HFFc6 (cell line): ENCODE measurements at regions not wholly inside any gene's neighbourhood (a gene's known extent, or its start where the extent isn't known, plus 50 kb on each side); places are given as distances from the start of the nearest gene placed in this dataset.

Experiments
- DNase-seq: peaks from one replicate; pipeline ENCODE4 v3.0.0-alpha.2; 2018
- H3K27ac Mint-ChIP-seq: 2 replicates; pipeline ENCODE4 v1.8.0; 2020; ENCODE audit warnings: mild to moderate bottlenecking, mixed read lengths
- H3K27me3 Mint-ChIP-seq: 2 replicates; pipeline ENCODE4 v1.8.0; 2021; ENCODE audit warnings: mild to moderate bottlenecking, moderate library complexity, mixed read lengths; ENCODE audit not compliant: insufficient read depth
- H3K36me3 Mint-ChIP-seq: 2 replicates; pipeline ENCODE4 v1.8.0; 2021; ENCODE audit warnings: low read depth, mixed read lengths
- H3K4me1 Mint-ChIP-seq: 2 replicates; pipeline ENCODE4 v1.8.0; 2020; ENCODE audit warnings: low read depth, mixed read lengths
- H3K4me3 Mint-ChIP-seq: 2 replicates; pipeline ENCODE4 v1.8.0; 2020; ENCODE audit warnings: mild to moderate bottlenecking, moderate library complexity, mixed read lengths
- H3K9me3 Mint-ChIP-seq: 2 replicates; pipeline ENCODE4 v1.8.0; 2020; ENCODE audit warnings: mild to moderate bottlenecking, mixed read lengths
- CTCF ChIP-seq: fragments of 200-600 bp; sonication (generic); IDR thresholded peaks from 2 replicates; pipeline ENCODE4 v1.5.0; 2021; ENCODE audit warnings: antibody characterized with exemption, mild to moderate bottlenecking

GRCh38 chr10:111766464-111766863 is 417.1 kb downstream of the GPAM start:
- Mint-ChIP-seq H3K9me3 (peaks cover 43% of the 10 kb centered on the region), H3K4me3 (no peak overlapping the region), H3K27me3 (no peaks in the 10 kb centered on the region), H3K27ac (no peak overlapping the region), H3K36me3 (no peaks in the 10 kb centered on the region), H3K4me1 (no peaks in the 10 kb centered on the region)
- DNase-seq = no peak
- TF ChIP-seq CTCF = no peak

GRCh38 chr10:111767661-111768060 is 415.9 kb downstream of the GPAM start:
- H3K27ac Mint-ChIP-seq = no peak overlapping the region
- H3K4me1 Mint-ChIP-seq = no peaks in the 10 kb centered on the region
- no peak overlapping the region for H3K4me3 Mint-ChIP-seq
- no peak for TF ChIP-seq CTCF
- no peaks in the 10 kb centered on the region for H3K36me3 Mint-ChIP-seq
- peaks cover 43% of the 10 kb centered on the region for H3K9me3 Mint-ChIP-seq
- no peaks in the 10 kb centered on the region for H3K27me3 Mint-ChIP-seq
- no peak for DNase-seq

- H3K27me3 Mint-ChIP-seq = no peaks in the 10 kb centered on the region
- H3K9me3 Mint-ChIP-seq = peaks cover 39% of the 10 kb centered on the region
- H3K4me3 Mint-ChIP-seq = no peak overlapping the region
- H3K4me1 Mint-ChIP-seq = no peaks in the 10 kb centered on the region
- H3K36me3 Mint-ChIP-seq = no peaks in the 10 kb centered on the region
- H3K27ac Mint-ChIP-seq = no peak overlapping the region
- no peak for TF ChIP-seq CTCF
- no peak for DNase-seq
Measured at GRCh38 chr10:111773950-111774349, 409.6 kb downstream of the GPAM start.

- peaks cover 40% of the 10 kb centered on the region for H3K9me3 Mint-ChIP-seq
- TF ChIP-seq CTCF = no peak
Measured at GRCh38 chr10:111774486-111774885, 409.1 kb downstream of the GPAM start.

GRCh38 chr10:111784436-111784835 is 399.1 kb downstream of the GPAM start:
- H3K9me3 Mint-ChIP-seq = peaks cover 61% of the 10 kb centered on the region

More at GRCh38 chr10:111774486-111774885, 409.1 kb downstream of the GPAM start:
- H3K27ac Mint-ChIP-seq = no peak overlapping the region
- H3K4me3 Mint-ChIP-seq = no peak overlapping the region
- no peaks in the 10 kb centered on the region for H3K36me3 Mint-ChIP-seq
- DNase-seq = no peak
- H3K4me1 Mint-ChIP-seq = no peaks in the 10 kb centered on the region
- no peaks in the 10 kb centered on the region for H3K27me3 Mint-ChIP-seq

More at GRCh38 chr10:111784436-111784835, 399.1 kb downstream of the GPAM start:
- no peak for TF ChIP-seq CTCF
- no peaks in the 10 kb centered on the region for H3K36me3 Mint-ChIP-seq
- no peak overlapping the region for H3K4me3 Mint-ChIP-seq
- no peaks in the 10 kb centered on the region for H3K27me3 Mint-ChIP-seq
- no peak for DNase-seq
- no peaks in the 10 kb centered on the region for H3K4me1 Mint-ChIP-seq
- H3K27ac Mint-ChIP-seq = no peak overlapping the region
